DOHH2 (cell line): ENCODE measurements at regions not wholly inside any gene's neighbourhood (a gene's known extent, or its start where the extent isn't known, plus 50 kb on each side); places are given as distances from the start of the nearest gene placed in this dataset.

Source experiments
- H3F3A ChIP-seq: fragments of 200-600 bp; sonication (generic), shearing (Covaris generic); 2 replicates; pipeline ENCODE4 v1.6.0; 2016; ENCODE audit warnings: antibody characterized with exemption, mild to moderate bottlenecking; ENCODE audit not compliant: control insufficient read depth, insufficient read depth
- H3K27ac ChIP-seq: fragments of 200-600 bp; sonication (generic); 2 replicates; pipeline ENCODE4 v1.5.1; 2014; ENCODE audit warnings: low read depth, mild to moderate bottlenecking, low read length, moderate library complexity
- H3K27me3 ChIP-seq: fragments of 200-600 bp; sonication (generic); 2 replicates; pipeline ENCODE4 v1.6.1; 2014; ENCODE audit warnings: mild to moderate bottlenecking, low read length, mixed read lengths; ENCODE audit not compliant: control insufficient read depth
- H3K36me3 ChIP-seq: fragments of 200-600 bp; sonication (generic); 2 replicates; pipeline ENCODE4 v1.6.1; 2014; ENCODE audit warnings: mild to moderate bottlenecking, low read length, moderate library complexity, mixed read lengths; ENCODE audit not compliant: control insufficient read depth
- H3K4me1 ChIP-seq: fragments of 200-600 bp; sonication (generic); 2 replicates; pipeline ENCODE4 v1.6.1; 2014; ENCODE audit warnings: mild to moderate bottlenecking, low read length, mixed read lengths; ENCODE audit not compliant: control insufficient read depth
- H3K4me2 ChIP-seq: fragments of 200-600 bp; sonication (generic); 2 replicates; pipeline ENCODE4 v1.6.0; 2014; ENCODE audit warnings: mild to moderate bottlenecking, low read length, moderate library complexity
- H3K4me3 ChIP-seq: fragments of 200-600 bp; sonication (generic); 2 replicates; pipeline ENCODE4 v1.5.1; 2014; ENCODE audit warnings: mild to moderate bottlenecking, low read length, mixed read lengths
- H3K79me2 ChIP-seq: fragments of 200-600 bp; sonication (generic); 2 replicates; pipeline ENCODE4 v1.6.1; 2014; ENCODE audit warnings: mild to moderate bottlenecking, low read length, mixed read lengths; ENCODE audit not compliant: control insufficient read depth
- H3K9me2 ChIP-seq: fragments of 200-600 bp; sonication (generic); replicated peaks from 2 replicates; pipeline ENCODE4 v1.6.1; 2014; ENCODE audit warnings: mild to moderate bottlenecking, low read length, mixed read lengths; ENCODE audit not compliant: control insufficient read depth
- H3K9me3 ChIP-seq: fragments of 200-600 bp; sonication (generic); 2 replicates; pipeline ENCODE4 v1.6.1; 2014; ENCODE audit warnings: antibody characterized with exemption, low read length, mixed read lengths; ENCODE audit not compliant: control insufficient read depth, insufficient read depth
- H4K20me1 ChIP-seq: fragments of 200-600 bp; sonication (generic); 2 replicates; pipeline ENCODE4 v1.6.0; 2014; ENCODE audit warnings: low read depth, mild to moderate bottlenecking, antibody characterized with exemption, low read length, moderate library complexity; ENCODE audit not compliant: control insufficient read depth, insufficient read depth
- CTCF ChIP-seq: fragments of 200-600 bp; sonication (generic); IDR thresholded peaks from one replicate; pipeline ENCODE4 v1.5.1; 2014; ENCODE audit warnings: antibody characterized with exemption, mild to moderate bottlenecking, low read depth, low read length; ENCODE audit not compliant: poor library complexity, severe bottlenecking
- EZH2phosphoT487 ChIP-seq: fragments of 200-600 bp; sonication (generic); IDR thresholded peaks from 2 replicates; pipeline ENCODE4 v1.6.1; 2017; ENCODE audit warnings: borderline replicate concordance, mild to moderate bottlenecking, antibody characterized with exemption, low read length, moderate library complexity, mixed read lengths

- Histone ChIP-seq H3K9me3 (no peaks in the 10 kb centered on the region), H3K4me1 (no peaks in the 10 kb centered on the region), H3F3A (no peaks in the 10 kb centered on the region), H3K9me2 (no peaks in the 10 kb centered on the region), H3K36me3 (no peaks in the 10 kb centered on the region), H3K4me2 (no peak overlapping the region), H3K4me3 (no peak overlapping the region), H4K20me1 (no peaks in the 10 kb centered on the region), H3K27ac (no peak overlapping the region), H3K79me2 (no peaks in the 10 kb centered on the region), H3K27me3 (peaks cover 12% of the 10 kb centered on the region; the same call in 1 of the 2 replicates)
- no peak for TF ChIP-seq CTCF
- TF ChIP-seq EZH2phosphoT487, result no peak
Observed at GRCh38 chr7:25753837-25754236, 398.2 kb upstream of the NFE2L3 start.

- Histone ChIP-seq H3K4me1 (no peaks in the 10 kb centered on the region), H3K36me3 (no peaks in the 10 kb centered on the region), H3K4me2 (no peak overlapping the region), H3K4me3 (no peak overlapping the region), H4K20me1 (no peaks in the 10 kb centered on the region), H3K9me2 (no peaks in the 10 kb centered on the region), H3K27ac (no peak overlapping the region), H3K79me2 (no peaks in the 10 kb centered on the region), H3K9me3 (no peaks in the 10 kb centered on the region), H3K27me3 (peaks cover 12% of the 10 kb centered on the region; the same call in 1 of the 2 replicates), H3F3A (no peaks in the 10 kb centered on the region)
- TF ChIP-seq EZH2phosphoT487, result no peak
- no peak for TF ChIP-seq CTCF
Observed at GRCh38 chr7:25754333-25754732, 397.7 kb upstream of the NFE2L3 start.

- Histone ChIP-seq H4K20me1 (no peaks in the 10 kb centered on the region), H3K27ac (no peak overlapping the region), H3F3A (no peaks in the 10 kb centered on the region), H3K4me1 (no peaks in the 10 kb centered on the region), H3K79me2 (no peaks in the 10 kb centered on the region), H3K27me3 (peaks cover 12% of the 10 kb centered on the region; the same call in 1 of the 2 replicates), H3K4me3 (no peak overlapping the region), H3K4me2 (no peak overlapping the region), H3K9me2 (no peaks in the 10 kb centered on the region), H3K9me3 (no peaks in the 10 kb centered on the region), H3K36me3 (no peaks in the 10 kb centered on the region)
- no peak for TF ChIP-seq EZH2phosphoT487
- TF ChIP-seq CTCF, result no peak
Observed at GRCh38 chr7:25754751-25755150, 397.2 kb upstream of the NFE2L3 start.

GRCh38 chr7:25756601-25757000, 395.4 kb upstream of the NFE2L3 start:
- Histone ChIP-seq H3K36me3 (no peaks in the 10 kb centered on the region), H3K4me1 (no peaks in the 10 kb centered on the region), H3F3A (no peaks in the 10 kb centered on the region), H3K27ac (no peak overlapping the region), H3K9me3 (no peaks in the 10 kb centered on the region), H3K79me2 (no peaks in the 10 kb centered on the region), H3K9me2 (no peaks in the 10 kb centered on the region), H4K20me1 (no peaks in the 10 kb centered on the region), H3K27me3 (peaks cover 12% of the 10 kb centered on the region; the same call in 1 of the 2 replicates), H3K4me2 (no peak overlapping the region), H3K4me3 (no peak overlapping the region)
- TF ChIP-seq CTCF (no peak), EZH2phosphoT487 (no peak)
